Gastrocnemius medialis (tissue), 4 donors: ENCODE measurements at regions not wholly inside any gene's neighbourhood (a gene's known extent, or its start where the extent isn't known, plus 50 kb on each side); places are given as distances from the start of the nearest gene placed in this dataset.

ENCODE experiments used
- ATAC-seq, 2 donors: fragments of 150-250 bp; one replicate each; pipeline ENCODE4 v1.9.1; 2016
- DNase-seq, 2 donors: peaks; one replicate each; pipeline ENCODE4 v3.0.0-alpha.2; 2019
- H3K27ac ChIP-seq, 4 donors: fragments of 200-600 bp; sonication (generic); 1 replicate in 1 of 4; 2 replicates in 3 of 4; pipeline ENCODE4 v1.5.1; 2016 to 2018; ENCODE audit warnings: mild to moderate bottlenecking in 2 of 4, moderate library complexity in 1 of 4
- H3K27me3 ChIP-seq, 3 donors: fragments of 200-600 bp; sonication (generic) in 2 of 3; 1 replicate in 1 of 3; 2 replicates in 2 of 3; pipeline versions ENCODE4 v1.5.1 to v1.6.0; 2016 to 2019; ENCODE audit warnings: mild to moderate bottlenecking in 1 of 3, moderate library complexity in 1 of 3
- H3K36me3 ChIP-seq, 2 donors: fragments of 200-600 bp; sonication (generic) in 1 of 2; one replicate each; pipeline ENCODE4 v1.5.1; 2017 to 2018
- H3K4me1 ChIP-seq, 2 donors: fragments of 200-600 bp; sonication (generic) in 1 of 2; one replicate each; pipeline ENCODE4 v1.5.1; 2016 to 2017; ENCODE audit warnings: mild to moderate bottlenecking in 2 of 2
- H3K4me3 ChIP-seq, 4 donors: fragments of 200-600 bp; sonication (generic) in 3 of 4; 1 replicate in 1 of 4; 2 replicates in 3 of 4; pipeline ENCODE4 v1.5.1; 2016 to 2019; ENCODE audit warnings: mild to moderate bottlenecking in 2 of 4
- H3K9me3 ChIP-seq, 3 donors: fragments of 200-600 bp; sonication (generic) in 2 of 3; 1 replicate in 1 of 3; 2 replicates in 2 of 3; pipeline ENCODE4 v1.5.1; 2016 to 2019
- CTCF ChIP-seq, 5 experiments: fragments of 450-650 bp in 3 of 5; fragments of 200-600 bp in 2 of 5; sonication (generic) in 2 of 5; IDR thresholded peaks in 4 of 5; conservative IDR thresholded peaks in 1 of 5; 1 replicate in 4 of 5; 2 replicates in 1 of 5; pipeline ENCODE4 v1.5.1; 2016 to 2019; ENCODE audit warnings: antibody characterized with exemption in 5 of 5, mild to moderate bottlenecking in 3 of 5, moderate library complexity in 3 of 5
- POLR2A ChIP-seq, 2 donors: fragments of 450-650 bp; IDR thresholded peaks; one replicate each; pipeline ENCODE4 v1.6.1; 2017; ENCODE audit warnings: antibody characterized with exemption in 2 of 2, mild to moderate bottlenecking in 2 of 2, moderate library complexity in 2 of 2
- in situ Hi-C, 4 donors: fragments of 200-750 bp; cut with MboI; loops; one replicate each; pipeline versions ENCODE4 v1.15.0 to v1.8.0; 2017; ENCODE audit warnings: low sequenced_read_pairs in 4 of 4
- intact Hi-C: fragments of 100-400 bp; cut with DNase I; formaldehyde crosslinking; loops from one replicate; pipeline ENCODE4 v1.15.1; 2023; ENCODE audit warnings: low total_unique reads

- Histone ChIP-seq H3K9me3 (no peaks in the 10 kb centered on the region), H3K4me3 (no peak overlapping the region), H3K27me3 (no peaks in the 10 kb centered on the region), H3K4me1 (peaks cover 64 to 65% of the 10 kb centered on the region in 2 donors), H3K27ac (peak overlapping the region; percentile 76 to 87 (median 85)), H3K36me3 (no peaks in the 10 kb centered on the region)
- ATAC-seq = no peak
- in situ Hi-C loops = no loop called here
- TF ChIP-seq CTCF (IDR thresholded peaks at IDR 0.05 in 4 of 5, conservative IDR thresholded peaks at IDR 0.05 in 1 of 5) (no peak), POLR2A (IDR thresholded peaks at IDR 0.05) (no peak)
- peak; percentile 25 to 62 for DNase-seq
- intact Hi-C loops = loop anchor here (5.0 kb wide), 2 partner anchors 66 to 241 kb away; no protein-coding TSS in a partner anchor
Measured at GRCh38 chr2:37585982-37586621, 85.3 kb downstream of the CDC42EP3 start.

- Histone ChIP-seq H3K27ac (peak overlapping the region; percentile 76 to 87 (median 85)), H3K4me1 (peaks cover 69 to 72% of the 10 kb centered on the region in 2 donors), H3K36me3 (no peaks in the 10 kb centered on the region), H3K9me3 (no peaks in the 10 kb centered on the region), H3K4me3 (no peak overlapping the region), H3K27me3 (no peaks in the 10 kb centered on the region)
- intact Hi-C loops = loop anchor here (5.0 kb wide), 2 partner anchors 66 to 241 kb away; no protein-coding TSS in a partner anchor
- in situ Hi-C loops = no loop called here
- TF ChIP-seq CTCF (IDR thresholded peaks at IDR 0.05 in 4 of 5, conservative IDR thresholded peaks at IDR 0.05 in 1 of 5) (no peak), POLR2A (IDR thresholded peaks at IDR 0.05) (no peak)
- ATAC-seq = no peak
- DNase-seq = no peak
Measured at GRCh38 chr2:37586663-37587317, 84.7 kb downstream of the CDC42EP3 start.

- DNase-seq (no peak), ATAC-seq (no peak)
- intact Hi-C loops (loop anchor here (1.0 to 5.0 kb wide), 4 partner anchors 64 to 239 kb away; partner anchors contain the start of gene CDC42EP3), in situ Hi-C loops (no loop called here)
- TF ChIP-seq CTCF (IDR thresholded peaks at IDR 0.05 in 4 of 5, conservative IDR thresholded peaks at IDR 0.05 in 1 of 5) (no peak), POLR2A (IDR thresholded peaks at IDR 0.05) (no peak)
- H3K27ac ChIP-seq = peak overlapping the region; percentile 76 to 87 (median 85)
- H3K9me3 ChIP-seq = no peaks in the 10 kb centered on the region
- H3K4me1 ChIP-seq = peaks cover 72 to 77% of the 10 kb centered on the region in 2 donors
- no peaks in the 10 kb centered on the region for H3K27me3 ChIP-seq
- H3K36me3 ChIP-seq = no peaks in the 10 kb centered on the region
- no peak overlapping the region for H3K4me3 ChIP-seq
Measured at GRCh38 chr2:37587817-37588216, 83.6 kb downstream of the CDC42EP3 start.

GRCh38 chr2:37588316-37588777 is 83.1 kb downstream of the CDC42EP3 start:
- Histone ChIP-seq H3K9me3 (no peaks in the 10 kb centered on the region), H3K36me3 (no peaks in the 10 kb centered on the region), H3K4me1 (peaks cover 75 to 77% of the 10 kb centered on the region in 2 donors), H3K4me3 (no peak overlapping the region), H3K27ac (peak overlapping the region; percentile 76 to 87 (median 85)), H3K27me3 (no peaks in the 10 kb centered on the region)
- ATAC-seq (peak; percentile 66 to 67), DNase-seq (peak; percentile 45 to 57)
- in situ Hi-C loops (no loop called here), intact Hi-C loops (loop anchor here (1.0 to 5.0 kb wide), 4 partner anchors 64 to 239 kb away; partner anchors contain the start of gene CDC42EP3)
- no peak for TF ChIP-seq POLR2A (IDR thresholded peaks at IDR 0.05)
- TF ChIP-seq CTCF (IDR thresholded peaks at IDR 0.05 in 4 of 5, conservative IDR thresholded peaks at IDR 0.05 in 1 of 5) = no peak
